ENCODE measurements at regions not wholly inside any gene's neighbourhood (a gene's known extent, or its start where the extent isn't known, plus 50 kb on each side); places are given as distances from the start of the nearest gene placed in this dataset.

DNA sequence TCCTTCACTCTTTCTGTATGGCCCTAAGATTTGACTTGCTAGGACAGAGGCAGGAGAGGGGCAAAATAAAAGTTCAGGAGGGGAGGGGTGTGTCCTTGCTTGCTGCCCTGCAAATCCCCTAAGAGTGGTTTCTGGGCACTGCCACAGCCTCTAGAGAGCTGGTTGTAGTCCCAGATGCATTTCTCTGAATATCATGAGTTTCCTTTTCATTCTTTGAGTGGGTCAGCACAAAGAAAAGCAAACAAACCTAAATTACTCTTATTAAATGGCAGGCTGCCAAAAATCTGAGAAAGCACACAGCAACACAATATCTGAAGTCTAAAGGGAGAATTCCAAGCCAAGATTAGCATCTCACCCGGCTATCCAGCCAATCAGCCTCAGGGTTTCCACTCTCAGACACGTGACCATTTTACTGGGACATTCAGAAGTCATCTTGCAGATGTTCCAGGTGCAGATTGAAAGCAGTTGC lies 919.3 kb downstream of the TUSC7 start:
- Histone ChIP-seq H3K36me3 (ENCODE audit: insufficient read depth) (no peaks in the 10 kb centered on the region), H3K27me3 (ENCODE audit: insufficient read depth, low read depth) (no peaks in the 10 kb centered on the region), H3K27ac (peak overlapping the region; percentile 73), H3K4me2 (peak overlapping the region; percentile 65), H2AFZ (ENCODE audit: low read depth) (no peak overlapping the region), H3K9ac (peak overlapping the region; percentile 9; the same call in 1 of the 2 replicates), H3K4me3 (IDR thresholded peaks at IDR 0.05; ENCODE audit: insufficient read depth, low read depth, low read length) (peak overlapping the region; percentile 59), H3K79me2 (ENCODE audit: insufficient read depth, low read depth) (no peaks in the 10 kb centered on the region), H4K20me1 (ENCODE audit: insufficient read depth) (no peaks in the 10 kb centered on the region), H3K4me1 (ENCODE audit: low read depth, poor library complexity, severe bottlenecking) (peaks cover 75% of the 10 kb centered on the region)
- TF ChIP-seq, protein P1, sequence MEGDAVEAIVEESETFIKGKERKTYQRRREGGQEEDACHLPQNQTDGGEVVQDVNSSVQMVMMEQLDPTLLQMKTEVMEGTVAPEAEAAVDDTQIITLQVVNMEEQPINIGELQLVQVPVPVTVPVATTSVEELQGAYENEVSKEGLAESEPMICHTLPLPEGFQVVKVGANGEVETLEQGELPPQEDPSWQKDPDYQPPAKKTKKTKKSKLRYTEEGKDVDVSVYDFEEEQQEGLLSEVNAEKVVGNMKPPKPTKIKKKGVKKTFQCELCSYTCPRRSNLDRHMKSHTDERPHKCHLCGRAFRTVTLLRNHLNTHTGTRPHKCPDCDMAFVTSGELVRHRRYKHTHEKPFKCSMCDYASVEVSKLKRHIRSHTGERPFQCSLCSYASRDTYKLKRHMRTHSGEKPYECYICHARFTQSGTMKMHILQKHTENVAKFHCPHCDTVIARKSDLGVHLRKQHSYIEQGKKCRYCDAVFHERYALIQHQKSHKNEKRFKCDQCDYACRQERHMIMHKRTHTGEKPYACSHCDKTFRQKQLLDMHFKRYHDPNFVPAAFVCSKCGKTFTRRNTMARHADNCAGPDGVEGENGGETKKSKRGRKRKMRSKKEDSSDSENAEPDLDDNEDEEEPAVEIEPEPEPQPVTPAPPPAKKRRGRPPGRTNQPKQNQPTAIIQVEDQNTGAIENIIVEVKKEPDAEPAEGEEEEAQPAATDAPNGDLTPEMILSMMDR (conservative IDR thresholded peaks at IDR 0.05; ENCODE audit: low read depth, low read length): no peak

DNA sequence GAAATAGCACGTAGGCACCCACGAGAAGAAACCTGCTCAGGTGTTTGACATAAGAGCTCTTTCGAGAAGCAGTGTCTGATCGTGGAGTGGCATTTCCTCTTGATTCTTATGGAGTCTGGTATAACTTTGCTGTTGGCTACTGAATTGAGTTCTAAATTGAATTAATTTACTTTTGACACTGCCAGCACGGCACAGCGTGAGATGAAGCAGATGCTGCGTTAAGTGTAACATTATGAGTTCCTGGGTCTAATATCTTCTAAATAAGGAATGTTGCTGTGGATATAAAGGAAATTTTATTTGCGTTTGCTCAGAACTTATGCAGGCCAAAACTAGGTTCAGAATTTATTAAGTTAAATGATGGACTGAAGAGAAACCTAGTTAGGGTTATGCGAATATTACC lies 919.9 kb downstream of the TUSC7 start:
- H3K27me3 ChIP-seq (ENCODE audit: insufficient read depth, low read depth): no peaks in the 10 kb centered on the region
- peak overlapping the region; percentile 73 for H3K27ac ChIP-seq
- H3K4me2 ChIP-seq: peak overlapping the region; percentile 65
- H3K4me1 ChIP-seq (ENCODE audit: low read depth, poor library complexity, severe bottlenecking): peaks cover 81% of the 10 kb centered on the region
- H3K9ac ChIP-seq: 0 out of 2 replicates have a peak overlapping the region, but pooled peaks have one; percentile 4
- no peaks in the 10 kb centered on the region for H3K79me2 ChIP-seq (ENCODE audit: insufficient read depth, low read depth)
- no peak overlapping the region for H2AFZ ChIP-seq (ENCODE audit: low read depth)
- no peaks in the 10 kb centered on the region for H4K20me1 ChIP-seq (ENCODE audit: insufficient read depth)
- H3K4me3 ChIP-seq (IDR thresholded peaks at IDR 0.05; ENCODE audit: insufficient read depth, low read depth, low read length): peak overlapping the region; percentile 59
- H3K36me3 ChIP-seq (ENCODE audit: insufficient read depth): no peaks in the 10 kb centered on the region
- TF ChIP-seq, protein P1 (conservative IDR thresholded peaks at IDR 0.05; ENCODE audit: low read depth, low read length): no peak

DNA sequence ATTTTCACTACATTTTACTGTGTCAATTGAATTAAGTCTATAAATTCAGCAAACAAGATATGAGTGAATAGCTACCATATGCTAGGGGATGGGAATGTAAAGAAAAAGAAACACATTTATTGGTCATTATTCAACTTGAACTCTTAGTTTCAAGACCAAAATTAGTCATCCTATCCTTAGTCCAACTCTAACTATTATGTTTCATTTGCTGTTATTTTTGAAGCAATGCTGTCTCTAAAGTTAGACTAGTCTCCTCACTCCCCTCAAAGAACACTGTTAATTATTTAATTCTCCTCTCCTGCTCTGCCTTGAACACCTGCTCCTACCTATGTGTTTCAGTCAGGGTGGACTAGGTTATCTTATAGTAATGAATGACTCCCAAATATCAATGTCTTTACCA lies 920.9 kb downstream of the TUSC7 start:
- H3K4me1 ChIP-seq (ENCODE audit: low read depth, poor library complexity, severe bottlenecking): peaks cover 83% of the 10 kb centered on the region
- TF ChIP-seq, protein P1 (conservative IDR thresholded peaks at IDR 0.05; ENCODE audit: low read depth, low read length): no peak
- H3K4me3 ChIP-seq (IDR thresholded peaks at IDR 0.05; ENCODE audit: insufficient read depth, low read depth, low read length): no peak overlapping the region
- no peaks in the 10 kb centered on the region for H3K27me3 ChIP-seq (ENCODE audit: insufficient read depth, low read depth)
- peak overlapping the region; percentile 73 for H3K27ac ChIP-seq
- no peaks in the 10 kb centered on the region for H4K20me1 ChIP-seq (ENCODE audit: insufficient read depth)
- peak overlapping the region; percentile 65 for H3K4me2 ChIP-seq
- peak overlapping the region; percentile 4; the same call in 1 of the 2 replicates for H2AFZ ChIP-seq (ENCODE audit: low read depth)
- no peak overlapping the region; the same call in 1 of the 2 replicates for H3K9ac ChIP-seq
- H3K36me3 ChIP-seq (ENCODE audit: insufficient read depth): no peaks in the 10 kb centered on the region
- no peaks in the 10 kb centered on the region for H3K79me2 ChIP-seq (ENCODE audit: insufficient read depth, low read depth)

DNA sequence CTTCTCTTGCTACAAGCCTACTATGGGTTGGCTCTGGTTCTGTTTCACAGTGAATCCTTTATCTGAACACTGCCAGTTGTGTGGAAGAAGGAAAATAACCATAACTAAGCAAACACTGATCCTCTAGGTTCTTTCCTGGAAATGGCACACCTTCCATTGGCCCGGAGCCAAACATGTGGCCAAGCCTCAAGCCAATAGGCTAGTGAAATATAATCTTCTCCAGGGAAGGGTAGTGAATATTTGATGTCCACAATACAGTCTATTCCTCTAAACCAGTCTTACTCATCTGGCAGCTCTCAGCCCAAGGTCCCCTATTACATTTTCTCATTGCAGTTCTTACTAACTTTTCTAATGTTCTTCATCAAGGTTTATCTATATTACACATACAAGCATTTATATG lies 921.3 kb downstream of the TUSC7 start:
- H3K79me2 ChIP-seq (ENCODE audit: insufficient read depth, low read depth): no peaks in the 10 kb centered on the region
- H3K9ac ChIP-seq: no peak overlapping the region; the same call in 1 of the 2 replicates
- no peaks in the 10 kb centered on the region for H3K27me3 ChIP-seq (ENCODE audit: insufficient read depth, low read depth)
- peak overlapping the region; percentile 73 for H3K27ac ChIP-seq
- H3K4me2 ChIP-seq: peak overlapping the region; percentile 65
- TF ChIP-seq, protein P1 (conservative IDR thresholded peaks at IDR 0.05; ENCODE audit: low read depth, low read length): no peak
- H3K4me1 ChIP-seq (ENCODE audit: low read depth, poor library complexity, severe bottlenecking): peaks cover 83% of the 10 kb centered on the region
- no peaks in the 10 kb centered on the region for H4K20me1 ChIP-seq (ENCODE audit: insufficient read depth)
- no peak overlapping the region for H3K4me3 ChIP-seq (IDR thresholded peaks at IDR 0.05; ENCODE audit: insufficient read depth, low read depth, low read length)
- H2AFZ ChIP-seq (ENCODE audit: low read depth): peak overlapping the region; percentile 4; the same call in 1 of the 2 replicates
- no peaks in the 10 kb centered on the region for H3K36me3 ChIP-seq (ENCODE audit: insufficient read depth)

All from KMS-11 (cell line).